Activated CD8-positive, alpha-beta T cell treated with anti-CD3 and anti-CD28 coated beads, Interleukin-2, amount 10 ng/mL, durations not matched to agents 7 days and 5 days (primary cell): ENCODE measurements at regions not wholly inside any gene's neighbourhood (a gene's known extent, or its start where the extent isn't known, plus 50 kb on each side); places are given as distances from the start of the nearest gene placed in this dataset.

Source experiments
- ATAC-seq: fragments of 150-1000 bp; cut with Tn5 transposase; one replicate; pipeline ENCODE4 v1.10.0; 2021; ENCODE audit warnings: moderate library complexity
- CTCF ChIA-PET: fragments of 350-600 bp; sonication (Branson Sonifier 250); formaldehyde crosslinking; loops from one replicate; lab custom pipeline; 2021; ENCODE audit warnings: antibody characterized with exemption; lab: Charles Lee
- POLR2A ChIA-PET: fragments of 350-600 bp; sonication (Branson Sonifier 250); formaldehyde crosslinking; loops from one replicate; lab custom pipeline; 2021; ENCODE audit warnings: antibody characterized with exemption; lab: Charles Lee
- DNase-seq: peaks from one replicate; pipeline ENCODE4 v3.0.0-alpha.2; 2020
- H3K27ac Mint-ChIP-seq: one replicate; pipeline ENCODE4 v1.8.0; 2021; ENCODE audit warnings: mild to moderate bottlenecking, mixed read lengths
- H3K27me3 Mint-ChIP-seq: one replicate; pipeline ENCODE4 v1.8.0; 2021; ENCODE audit warnings: low read depth, mixed read lengths
- H3K36me3 Mint-ChIP-seq: one replicate; pipeline ENCODE4 v1.8.0; 2021; ENCODE audit warnings: low read depth, mixed read lengths
- H3K4me1 Mint-ChIP-seq: one replicate; pipeline ENCODE4 v1.8.0; 2021; ENCODE audit warnings: low read depth, mixed read lengths
- H3K4me3 Mint-ChIP-seq: one replicate; pipeline ENCODE4 v1.8.0; 2021; ENCODE audit warnings: mild to moderate bottlenecking, mixed read lengths
- H3K9me3 Mint-ChIP-seq: one replicate; pipeline ENCODE4 v1.8.0; 2022; ENCODE audit warnings: mixed read lengths; ENCODE audit not compliant: insufficient read depth

- Mint-ChIP-seq H3K9me3 (no peaks in the 10 kb centered on the region), H3K36me3 (no peaks in the 10 kb centered on the region), H3K4me3 (no peak overlapping the region), H3K4me1 (no peaks in the 10 kb centered on the region), H3K27me3 (peaks cover 15% of the 10 kb centered on the region), H3K27ac (no peak overlapping the region)
- ATAC-seq (no peak), DNase-seq (no peak)
- ChIA-PET POLR2A (no interaction called here), CTCF (no interaction called here)
Observed at GRCh38 chr22:48039326-48039725, 1276.9 kb downstream of the TBC1D22A start.

- H3K27me3 Mint-ChIP-seq: peaks cover 11% of the 10 kb centered on the region
- H3K4me1 Mint-ChIP-seq: no peaks in the 10 kb centered on the region
- ATAC-seq (no peak), DNase-seq (no peak)
- H3K9me3 Mint-ChIP-seq: no peaks in the 10 kb centered on the region
- ChIA-PET POLR2A (no interaction called here), CTCF (no interaction called here)
- H3K4me3 Mint-ChIP-seq: no peak overlapping the region
- no peaks in the 10 kb centered on the region for H3K36me3 Mint-ChIP-seq
- no peak overlapping the region for H3K27ac Mint-ChIP-seq
Observed at GRCh38 chr22:48037618-48038017, 1275.2 kb downstream of the TBC1D22A start.

- H3K4me3 Mint-ChIP-seq: no peak overlapping the region
- peaks cover 6% of the 10 kb centered on the region for H3K27me3 Mint-ChIP-seq
- no peak overlapping the region for H3K27ac Mint-ChIP-seq
- ChIA-PET CTCF (no interaction called here), POLR2A (no interaction called here)
- H3K36me3 Mint-ChIP-seq: no peaks in the 10 kb centered on the region
- DNase-seq (no peak), ATAC-seq (no peak)
- H3K4me1 Mint-ChIP-seq: no peaks in the 10 kb centered on the region
- no peaks in the 10 kb centered on the region for H3K9me3 Mint-ChIP-seq
Observed at GRCh38 chr22:48035897-48036296, 1273.4 kb downstream of the TBC1D22A start.

GRCh38 chr22:48031589-48031988, 1269.1 kb downstream of the TBC1D22A start:
- Mint-ChIP-seq H3K9me3 (no peaks in the 10 kb centered on the region), H3K36me3 (no peaks in the 10 kb centered on the region), H3K27me3 (peaks cover 2% of the 10 kb centered on the region), H3K4me1 (no peaks in the 10 kb centered on the region), H3K27ac (no peak overlapping the region), H3K4me3 (no peak overlapping the region)
- POLR2A ChIA-PET: no interaction called here
- CTCF ChIA-PET: no interaction called here
- no peak for DNase-seq
- no peak for ATAC-seq

- ATAC-seq: no peak
- CTCF ChIA-PET: no interaction called here
- DNase-seq: no peak
- Mint-ChIP-seq H3K4me3 (no peak overlapping the region), H3K9me3 (peaks cover 7% of the 10 kb centered on the region), H3K36me3 (no peaks in the 10 kb centered on the region), H3K27me3 (peaks cover 3% of the 10 kb centered on the region), H3K4me1 (no peaks in the 10 kb centered on the region), H3K27ac (no peak overlapping the region)
- POLR2A ChIA-PET: no interaction called here
Observed at GRCh38 chr22:48025096-48025495, 1262.6 kb downstream of the TBC1D22A start.

GRCh38 chr22:48021991-48022401, 1259.5 kb downstream of the TBC1D22A start:
- CTCF ChIA-PET: no interaction called here

GRCh38 chr22:48018346-48018745, 1255.9 kb downstream of the TBC1D22A start:
- CTCF ChIA-PET: no interaction called here

More at GRCh38 chr22:48021991-48022401, 1259.5 kb downstream of the TBC1D22A start:
- H3K27me3 Mint-ChIP-seq: peaks cover 6% of the 10 kb centered on the region
- H3K9me3 Mint-ChIP-seq: peaks cover 18% of the 10 kb centered on the region
- DNase-seq (no peak), ATAC-seq (no peak)
- H3K4me3 Mint-ChIP-seq: no peak overlapping the region
- POLR2A ChIA-PET: no interaction called here
- H3K27ac Mint-ChIP-seq: no peak overlapping the region
- H3K4me1 Mint-ChIP-seq: no peaks in the 10 kb centered on the region
- no peaks in the 10 kb centered on the region for H3K36me3 Mint-ChIP-seq

GRCh38 chr22:48015701-48016100, 1253.3 kb downstream of the TBC1D22A start:
- H3K27me3 Mint-ChIP-seq: peaks cover 6% of the 10 kb centered on the region
- no peaks in the 10 kb centered on the region for H3K4me1 Mint-ChIP-seq

More at GRCh38 chr22:48018346-48018745, 1255.9 kb downstream of the TBC1D22A start:
- Mint-ChIP-seq H3K27ac (no peak overlapping the region), H3K4me1 (no peaks in the 10 kb centered on the region), H3K36me3 (no peaks in the 10 kb centered on the region), H3K9me3 (peaks cover 18% of the 10 kb centered on the region), H3K4me3 (no peak overlapping the region), H3K27me3 (peaks cover 2% of the 10 kb centered on the region)
- ATAC-seq (no peak), DNase-seq (no peak)
- POLR2A ChIA-PET: no interaction called here

GRCh38 chr22:48004936-48005335, 1242.5 kb downstream of the TBC1D22A start:
- Mint-ChIP-seq H3K36me3 (no peaks in the 10 kb centered on the region), H3K4me1 (no peaks in the 10 kb centered on the region), H3K4me3 (no peak overlapping the region), H3K27ac (no peak overlapping the region), H3K9me3 (no peaks in the 10 kb centered on the region), H3K27me3 (peaks cover 5% of the 10 kb centered on the region)
- DNase-seq (no peak), ATAC-seq (no peak)
- CTCF ChIA-PET: no interaction called here
- POLR2A ChIA-PET: no interaction called here

More at GRCh38 chr22:48015701-48016100, 1253.3 kb downstream of the TBC1D22A start:
- DNase-seq (no peak), ATAC-seq (no peak)
- ChIA-PET CTCF (no interaction called here), POLR2A (no interaction called here)
- Mint-ChIP-seq H3K36me3 (no peaks in the 10 kb centered on the region), H3K9me3 (peaks cover 17% of the 10 kb centered on the region), H3K4me3 (no peak overlapping the region), H3K27ac (no peak overlapping the region)

- ChIA-PET CTCF (no interaction called here), POLR2A (no interaction called here)
- Mint-ChIP-seq H3K27me3 (peaks cover 5% of the 10 kb centered on the region), H3K4me3 (no peak overlapping the region), H3K27ac (no peak overlapping the region), H3K9me3 (no peaks in the 10 kb centered on the region), H3K4me1 (no peaks in the 10 kb centered on the region), H3K36me3 (no peaks in the 10 kb centered on the region)
- DNase-seq (no peak), ATAC-seq (no peak)
Observed at GRCh38 chr22:48004038-48004437, 1241.6 kb downstream of the TBC1D22A start.

GRCh38 chr22:48001101-48001500, 1238.7 kb downstream of the TBC1D22A start:
- POLR2A ChIA-PET: no interaction called here

GRCh38 chr22:47997612-47998011, 1235.2 kb downstream of the TBC1D22A start:
- H3K4me3 Mint-ChIP-seq: no peak overlapping the region
- no peak overlapping the region for H3K27ac Mint-ChIP-seq
- DNase-seq: no peak
- ATAC-seq: no peak
- H3K27me3 Mint-ChIP-seq: no peaks in the 10 kb centered on the region
- H3K9me3 Mint-ChIP-seq: no peaks in the 10 kb centered on the region
- ChIA-PET CTCF (no interaction called here), POLR2A (no interaction called here)
- no peaks in the 10 kb centered on the region for H3K36me3 Mint-ChIP-seq
- no peaks in the 10 kb centered on the region for H3K4me1 Mint-ChIP-seq

More at GRCh38 chr22:48001101-48001500, 1238.7 kb downstream of the TBC1D22A start:
- ATAC-seq (no peak), DNase-seq (no peak)
- Mint-ChIP-seq H3K4me1 (no peaks in the 10 kb centered on the region), H3K27ac (no peak overlapping the region), H3K9me3 (no peaks in the 10 kb centered on the region), H3K27me3 (no peaks in the 10 kb centered on the region), H3K36me3 (no peaks in the 10 kb centered on the region), H3K4me3 (no peak overlapping the region)
- CTCF ChIA-PET: no interaction called here

GRCh38 chr22:47997052-47997590, 1234.7 kb downstream of the TBC1D22A start:
- no peak overlapping the region for H3K27ac Mint-ChIP-seq
- CTCF ChIA-PET: no interaction called here
- H3K4me3 Mint-ChIP-seq: no peak overlapping the region
- H3K9me3 Mint-ChIP-seq: no peaks in the 10 kb centered on the region
- no peaks in the 10 kb centered on the region for H3K27me3 Mint-ChIP-seq
- no peaks in the 10 kb centered on the region for H3K36me3 Mint-ChIP-seq
- no peak for ATAC-seq
- DNase-seq: no peak
- POLR2A ChIA-PET: no interaction called here
- no peaks in the 10 kb centered on the region for H3K4me1 Mint-ChIP-seq
